ENCODE measurements at regions not wholly inside any gene's neighbourhood (a gene's known extent, or its start where the extent isn't known, plus 50 kb on each side); places are given as distances from the start of the nearest gene placed in this dataset.
A peak's percentile ranks its signal among the peaks of the same experiment; 100 is the strongest.

DNA sequence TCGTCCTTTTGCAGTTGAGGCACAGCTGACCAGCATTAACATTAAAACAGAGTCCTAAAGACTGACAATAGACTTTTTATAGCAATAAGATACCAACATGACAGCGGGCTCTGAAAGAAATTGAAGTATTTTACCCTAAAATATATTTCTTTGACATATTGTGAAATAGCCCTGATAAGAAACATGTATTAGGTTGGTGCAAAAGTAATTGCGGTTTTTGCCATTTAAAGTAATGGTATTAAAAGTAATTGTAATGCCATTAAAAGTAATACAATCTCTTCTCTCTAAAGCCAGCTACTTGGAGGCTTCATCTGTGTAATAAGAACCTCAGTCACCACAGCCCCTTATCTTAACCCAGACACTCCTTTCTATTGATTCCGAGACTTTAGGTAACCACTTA, 394.6 kb downstream of the PREX1 start:
- DNase-seq, result no peak

DNA sequence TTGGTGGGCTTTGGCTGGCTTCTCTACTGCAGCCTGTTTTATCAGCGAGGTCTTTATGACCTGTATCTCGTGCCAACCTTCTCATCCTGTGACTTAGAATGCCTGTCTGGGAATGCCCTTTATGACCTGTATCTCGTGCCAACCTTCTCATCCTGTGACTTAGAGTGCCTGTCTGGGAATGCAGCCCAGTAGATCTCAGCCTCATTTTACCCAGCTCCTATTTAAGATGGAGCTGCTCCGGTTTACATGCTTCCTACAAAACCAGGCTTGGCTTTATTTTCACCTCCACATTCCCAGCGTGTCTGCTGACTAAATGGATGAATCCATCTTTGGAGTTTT, 395.3 kb downstream of the PREX1 start:
- DNase-seq, result no peak

DNA sequence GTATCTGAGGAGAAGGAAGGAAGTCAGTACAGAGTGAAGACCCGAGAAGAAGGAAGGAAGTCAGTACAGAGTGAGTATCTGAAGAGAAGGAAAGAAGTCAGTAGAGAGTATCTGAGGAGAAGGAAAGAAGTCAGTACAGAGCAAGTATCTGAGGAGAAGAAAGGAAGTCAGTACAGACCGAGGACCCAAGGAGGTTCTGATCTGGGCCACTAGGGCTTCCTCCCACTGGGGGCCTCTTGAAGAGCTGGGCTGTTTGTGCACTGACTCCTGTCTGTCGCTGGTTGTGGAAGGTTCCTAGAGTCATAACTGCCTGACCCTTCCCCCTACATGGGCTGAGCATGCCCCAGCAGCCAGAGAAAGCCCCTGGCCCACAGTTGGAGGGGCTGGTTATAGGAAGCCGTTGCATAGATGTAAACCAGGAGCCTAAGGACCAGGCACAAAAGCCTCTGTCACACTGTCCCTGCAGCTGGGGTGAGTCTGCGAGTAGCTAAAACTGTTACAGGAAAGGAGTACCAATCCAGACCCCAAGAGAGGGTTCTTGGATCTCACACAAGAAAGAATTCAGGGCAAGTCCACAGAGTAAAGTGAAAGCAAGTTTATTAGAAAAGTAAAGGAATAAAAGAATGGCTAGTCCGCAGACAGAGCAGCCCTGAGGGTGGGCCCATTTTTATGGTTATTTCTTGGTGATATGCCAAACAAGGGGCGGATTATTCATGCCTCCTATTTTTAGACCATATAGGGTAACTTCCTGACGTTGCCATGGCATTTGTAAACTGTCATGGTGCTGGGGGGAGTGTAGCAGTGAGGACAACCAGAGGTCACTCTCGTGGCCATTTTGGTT, 395.9 kb downstream of the PREX1 start:
- no peak for DNase-seq

DNA sequence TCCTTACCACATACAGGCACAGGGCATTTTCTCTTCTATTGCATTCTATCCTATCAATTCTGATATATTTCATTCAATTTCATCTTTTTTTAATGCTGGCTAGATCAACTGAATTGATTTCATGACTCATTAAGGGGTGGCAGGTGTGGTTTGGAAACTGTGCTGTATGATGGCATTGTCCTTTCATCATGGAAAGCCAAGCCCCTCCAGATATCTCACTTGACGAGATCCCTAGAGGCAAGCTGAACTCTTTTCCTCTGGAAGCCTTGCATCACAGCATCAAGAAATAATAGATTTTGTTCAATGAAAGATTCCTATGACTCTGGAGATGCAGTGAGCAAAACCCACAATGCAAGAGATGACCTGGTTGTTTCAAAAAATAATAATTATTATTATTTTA, 401.2 kb downstream of the PREX1 start:
- DNase-seq, result no peak

DNA sequence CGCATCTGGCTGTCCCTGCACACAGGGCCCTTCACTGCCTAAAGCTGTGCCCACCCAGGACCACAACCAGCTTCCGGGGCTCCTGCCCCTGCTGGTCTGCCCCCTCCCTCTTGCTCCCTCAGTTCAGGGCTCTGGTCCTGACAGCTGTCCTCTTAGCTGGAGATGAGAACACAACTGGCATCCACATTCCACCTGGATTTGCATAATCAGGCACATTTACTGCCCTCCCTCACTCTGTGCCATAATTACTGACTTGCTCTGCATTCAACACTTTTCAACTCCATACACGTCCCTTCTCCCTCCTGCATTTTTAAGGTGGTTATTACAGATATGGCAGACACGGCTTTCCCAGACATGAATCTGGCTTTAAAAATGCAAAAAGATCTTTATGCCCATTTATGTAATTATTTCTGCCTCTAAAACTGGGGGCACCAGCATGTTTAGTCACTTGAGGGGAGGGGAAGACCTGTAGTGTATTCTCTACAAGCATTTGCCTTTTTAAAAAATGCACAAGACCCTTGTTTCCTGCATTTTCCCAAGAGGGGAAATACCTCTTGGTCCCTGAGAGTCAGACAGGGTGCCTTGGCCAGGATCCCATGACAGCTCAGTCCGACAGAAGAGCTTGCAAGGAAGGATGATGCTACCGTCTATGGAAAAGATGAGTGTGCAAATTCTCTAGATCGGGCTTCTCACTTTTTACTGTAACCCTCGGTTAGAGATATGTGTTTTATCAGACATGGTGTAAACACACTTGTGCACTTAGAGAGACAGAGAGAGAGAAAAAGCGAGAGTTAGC, 401.8 kb downstream of the PREX1 start:
- no peak for DNase-seq

DNA sequence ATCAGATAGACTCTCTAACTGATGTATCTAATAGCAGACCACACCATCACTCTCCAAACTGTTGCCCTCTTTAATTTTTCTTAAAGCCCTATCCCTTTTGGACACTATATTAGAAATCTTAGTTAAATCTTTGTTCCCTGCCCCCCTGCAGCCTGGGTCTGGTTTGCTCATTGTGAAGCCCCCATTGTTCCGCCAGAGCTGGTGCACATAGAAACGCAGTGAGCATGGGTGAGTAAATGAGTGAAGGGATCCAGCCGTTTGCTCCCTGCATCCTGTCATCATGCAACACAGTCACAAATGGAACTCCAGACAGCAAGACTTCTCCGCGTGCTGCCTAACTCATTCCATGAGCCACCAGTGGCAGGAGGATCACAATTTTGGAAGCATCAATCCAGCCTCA, 402.5 kb downstream of the PREX1 start:
- DNase-seq, result no peak

DNA sequence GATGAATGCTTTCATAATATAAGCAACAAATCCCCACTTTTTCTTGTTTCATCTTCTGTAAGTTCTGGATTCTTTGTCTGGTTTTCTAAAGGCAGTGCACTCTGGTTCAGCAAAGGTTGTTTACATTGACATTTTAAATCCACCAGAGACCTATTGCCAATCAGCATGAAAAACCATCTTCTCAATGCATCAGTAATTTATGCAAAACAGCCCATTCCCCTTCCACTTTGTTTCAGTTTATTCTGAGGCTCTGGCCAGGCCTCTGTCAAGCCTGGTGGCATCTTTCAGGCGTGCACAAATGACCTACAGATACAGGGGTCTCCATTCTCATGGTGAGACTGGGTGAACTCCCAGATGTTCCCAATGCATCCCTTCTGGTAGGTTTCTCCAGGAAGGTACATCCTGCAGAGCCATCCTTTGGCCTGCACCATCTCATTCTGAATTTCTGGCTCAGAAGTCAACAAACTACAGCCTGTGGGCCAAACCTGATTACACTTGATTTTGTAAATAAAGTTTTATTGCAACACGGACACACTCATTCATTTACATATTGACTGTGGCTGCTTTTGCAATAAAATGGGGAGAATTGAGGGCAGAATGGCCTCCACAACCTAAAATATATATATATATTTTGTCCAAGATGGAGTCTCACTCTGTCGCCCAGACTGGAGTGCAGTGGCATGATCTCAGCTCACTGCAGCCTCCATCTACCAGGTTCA, 405.4 kb downstream of the PREX1 start:
- DNase-seq, result no peak

DNA sequence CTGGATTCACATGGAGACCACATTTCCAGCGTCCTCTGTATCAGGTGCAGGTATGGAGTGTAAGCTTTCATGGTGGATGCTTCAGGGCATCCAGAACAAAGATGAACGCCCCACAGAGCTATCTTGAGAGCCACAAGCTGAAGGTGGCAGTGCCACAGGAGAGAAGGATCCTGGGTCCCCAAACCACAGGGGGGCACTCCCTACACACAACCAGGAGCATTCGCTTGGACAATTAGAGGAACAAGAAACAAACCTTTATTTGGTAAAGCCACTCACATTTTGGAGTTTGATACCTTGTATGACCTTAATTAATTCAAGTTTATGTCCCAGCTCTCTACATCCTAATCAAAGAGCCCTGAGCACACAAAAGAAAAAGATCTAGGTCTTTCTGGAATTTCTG, 406.3 kb downstream of the PREX1 start:
- DNase-seq, result peak; percentile 29

DNA sequence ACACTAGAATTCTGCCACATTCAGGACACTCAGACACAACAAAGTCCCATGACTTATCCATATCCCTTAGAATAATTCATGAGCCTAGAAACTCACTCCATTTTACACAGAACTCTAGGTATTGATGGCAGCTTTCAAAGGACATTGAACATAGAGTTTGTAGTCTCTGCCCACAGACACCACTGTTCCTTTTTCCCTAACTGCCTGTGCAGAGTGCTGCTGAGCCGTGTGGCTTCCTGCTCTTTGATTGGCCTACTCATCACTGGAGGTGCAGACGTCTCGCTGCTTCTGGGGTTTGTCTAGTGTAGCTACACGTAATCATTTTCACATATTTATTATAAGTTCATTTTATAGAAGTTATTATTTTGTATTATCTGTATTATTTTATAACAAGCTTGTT, 407.6 kb downstream of the PREX1 start:
- no peak for DNase-seq

DNA sequence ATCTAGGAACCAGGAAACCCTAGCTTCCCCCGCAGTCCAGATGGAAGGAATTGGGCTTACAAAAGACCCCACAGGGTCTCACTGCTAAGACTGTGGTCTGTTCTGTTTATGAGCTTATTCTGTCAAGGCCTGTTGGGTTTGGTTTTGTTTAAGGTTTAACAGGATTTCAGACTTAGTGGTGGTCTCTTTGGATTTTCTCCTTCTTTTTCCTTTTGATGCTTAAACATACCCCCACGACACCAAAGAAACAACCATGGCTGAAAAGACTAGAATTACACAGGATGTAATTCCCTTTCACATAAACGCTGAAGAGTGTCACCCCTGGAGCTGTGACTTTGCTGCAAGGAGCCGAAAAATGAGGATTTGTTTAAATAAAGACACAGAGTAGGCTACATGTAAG, 408.6 kb downstream of the PREX1 start:
- no peak for DNase-seq

DNA sequence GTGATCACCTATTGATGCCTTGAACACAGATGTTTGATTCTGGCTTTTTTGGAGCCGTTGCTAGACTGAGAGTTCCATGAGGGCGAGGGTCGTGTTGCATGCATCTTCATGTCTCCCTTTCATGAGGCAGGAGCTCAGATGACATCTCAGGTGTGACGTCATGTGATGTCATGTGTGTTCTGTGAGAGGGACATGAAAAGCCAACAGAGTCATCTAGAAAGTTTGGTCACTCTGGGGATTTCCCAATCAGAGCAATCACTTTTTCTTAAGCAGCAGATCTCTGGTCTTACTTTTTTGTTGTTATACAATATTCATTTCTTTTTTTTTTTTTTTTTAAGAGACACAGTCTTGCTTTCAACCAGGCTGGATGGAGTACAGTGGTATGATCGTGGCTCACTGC, 411.8 kb downstream of the PREX1 start:
- DNase-seq, result no peak

DNA sequence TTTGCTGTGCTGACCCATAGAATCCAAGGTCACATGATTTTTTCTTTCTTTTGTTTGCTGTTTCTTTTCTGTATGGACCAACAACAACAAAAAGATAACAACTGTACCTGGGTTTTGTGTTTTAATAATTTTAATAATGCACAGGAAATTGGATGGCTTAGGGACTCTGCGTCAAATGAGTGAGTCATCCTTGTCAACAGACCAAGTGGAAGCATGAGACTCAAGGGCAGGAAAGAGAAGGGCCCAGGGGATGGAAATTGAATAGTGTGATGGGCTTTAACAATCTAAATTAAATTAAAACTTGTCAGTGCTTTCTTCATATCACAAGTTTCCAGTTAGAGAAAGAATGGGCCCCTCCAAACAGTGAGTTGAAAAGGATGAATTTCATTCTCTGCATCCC, 413.0 kb downstream of the PREX1 start:
- no peak for DNase-seq

DNA sequence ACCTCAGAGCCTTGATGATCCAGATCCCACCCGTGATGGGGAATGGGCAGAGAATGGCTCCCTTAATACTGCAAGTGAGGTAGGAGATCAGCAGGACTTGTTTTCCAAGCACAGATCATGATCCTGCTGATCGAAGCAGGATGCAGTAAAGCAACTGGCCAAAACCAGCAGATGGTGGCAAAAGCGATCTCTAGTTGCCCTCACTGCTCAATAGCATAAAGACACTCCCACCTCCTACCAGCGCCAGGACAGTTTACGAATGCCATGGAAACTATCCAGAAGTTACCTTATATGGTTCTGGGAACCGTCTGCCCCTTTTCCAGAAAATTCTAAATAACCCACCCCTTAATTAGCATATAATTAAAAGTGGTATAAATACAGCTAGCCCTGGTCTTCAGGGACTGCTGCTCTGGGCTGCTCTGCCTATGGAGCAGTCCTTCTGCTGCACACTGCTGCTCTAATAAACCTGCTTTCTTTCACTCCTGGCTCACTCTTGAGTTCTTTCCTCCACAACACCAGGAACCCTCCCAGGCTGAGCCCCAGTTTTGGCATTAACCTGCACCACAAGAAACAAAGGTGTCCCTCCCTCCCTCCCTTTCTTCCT, 415.8 kb downstream of the PREX1 start:
- no peak for DNase-seq

DNA sequence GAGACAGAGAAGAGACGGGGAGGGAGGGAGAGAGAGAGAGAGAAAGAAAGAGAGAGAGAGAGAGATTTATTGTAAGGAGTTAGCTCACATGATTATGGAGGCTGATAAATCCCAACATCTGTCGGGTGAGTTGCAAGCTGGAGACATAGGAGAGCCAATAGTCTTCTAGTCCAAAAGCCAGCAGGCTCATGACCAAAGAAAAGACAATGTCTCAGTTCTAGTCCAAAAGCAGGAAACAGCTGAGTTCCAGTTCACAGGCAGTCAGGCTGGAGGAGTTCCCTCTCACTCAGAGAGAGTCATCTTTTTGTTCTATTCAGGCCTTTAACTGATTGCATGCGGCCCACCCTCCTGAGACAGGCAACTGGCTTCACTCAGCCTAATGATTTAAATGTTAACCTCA, 416.6 kb downstream of the PREX1 start:
- DNase-seq, result no peak

DNA sequence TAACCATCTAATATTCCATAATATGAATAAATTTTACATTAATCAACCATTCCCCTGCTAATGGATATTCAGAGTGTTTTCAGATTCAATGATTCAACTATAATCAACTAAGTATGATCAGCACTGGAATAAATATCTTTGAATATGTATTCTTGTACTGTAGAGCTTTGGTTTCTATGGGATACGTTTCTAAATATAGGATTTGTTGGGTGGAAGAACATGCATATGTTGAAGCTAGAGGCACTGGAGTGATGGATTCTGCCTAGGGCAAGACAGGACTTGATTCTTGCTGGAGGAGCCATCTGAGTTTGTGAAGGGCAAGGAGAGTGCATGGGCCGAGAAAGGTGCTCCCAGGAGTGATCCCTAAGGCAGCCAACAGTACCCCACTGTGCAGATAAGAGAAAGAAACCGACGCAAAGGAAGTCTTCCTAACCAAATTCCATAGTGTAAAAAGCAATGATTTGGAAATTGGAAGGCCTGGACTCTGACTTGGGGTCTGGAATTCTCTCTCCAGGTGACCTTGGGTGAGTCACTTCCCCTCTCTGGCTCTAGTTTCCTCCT, 418.7 kb downstream of the PREX1 start:
- no peak for DNase-seq

DNA sequence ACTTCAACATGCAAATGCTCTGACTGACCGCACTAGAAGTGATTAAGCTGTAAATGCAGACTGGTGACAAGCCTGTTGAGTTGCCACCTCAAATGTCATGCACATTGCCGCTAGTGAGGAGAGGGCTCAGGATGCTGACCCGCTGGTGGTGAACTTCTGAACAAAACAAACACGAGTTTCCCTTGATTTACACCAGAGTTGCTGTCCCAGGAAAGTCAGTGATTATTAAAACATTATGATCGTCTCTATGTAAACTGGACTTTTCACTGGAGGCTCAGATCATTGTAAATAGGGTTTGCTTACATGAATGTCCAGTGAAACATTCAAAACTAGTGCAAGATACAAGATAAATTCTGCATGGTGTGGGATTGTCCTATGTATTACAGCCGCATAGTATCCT, 420.1 kb downstream of the PREX1 start:
- DNase-seq, result no peak

DNA sequence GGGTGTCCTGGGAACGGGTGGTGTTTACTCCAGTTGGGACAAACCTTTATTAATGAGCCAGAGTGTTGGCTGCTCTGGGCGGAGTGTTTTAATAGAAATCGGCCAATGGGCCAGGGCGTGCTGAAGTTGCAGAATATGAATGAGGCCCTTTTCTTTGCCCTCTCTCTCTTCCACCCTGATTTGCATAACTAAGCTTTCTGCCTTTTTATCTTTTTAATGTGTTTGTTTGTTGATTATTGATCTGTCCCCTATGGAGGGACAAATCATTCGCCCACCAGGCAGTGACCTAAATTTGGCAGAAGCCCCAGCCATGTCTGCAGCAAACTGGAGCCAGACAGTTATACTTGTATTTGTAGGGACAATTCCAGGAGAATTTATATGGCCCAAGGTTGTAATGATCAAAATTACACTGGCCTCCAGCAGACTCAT, 420.9 kb downstream of the PREX1 start:
- DNase-seq, result no peak

DNA sequence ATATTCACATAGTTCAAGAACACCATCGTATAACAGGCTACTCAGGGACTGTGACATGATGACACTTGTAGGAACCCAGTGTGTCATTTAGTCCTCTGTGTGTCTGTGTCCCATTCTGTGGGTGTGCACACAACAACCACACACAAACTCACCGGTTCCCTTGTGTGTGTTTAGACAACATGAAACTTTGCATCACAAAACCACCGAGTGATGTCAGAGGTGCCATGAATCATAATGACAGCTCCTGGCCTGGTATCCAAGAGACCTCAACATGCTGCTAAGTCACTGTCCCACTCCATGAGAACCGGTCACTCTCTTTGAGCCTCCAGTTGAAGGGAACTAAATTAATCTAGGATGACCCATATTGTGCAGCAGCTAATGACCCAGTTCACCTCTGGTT, 421.3 kb downstream of the PREX1 start:
- no peak for DNase-seq

DNA sequence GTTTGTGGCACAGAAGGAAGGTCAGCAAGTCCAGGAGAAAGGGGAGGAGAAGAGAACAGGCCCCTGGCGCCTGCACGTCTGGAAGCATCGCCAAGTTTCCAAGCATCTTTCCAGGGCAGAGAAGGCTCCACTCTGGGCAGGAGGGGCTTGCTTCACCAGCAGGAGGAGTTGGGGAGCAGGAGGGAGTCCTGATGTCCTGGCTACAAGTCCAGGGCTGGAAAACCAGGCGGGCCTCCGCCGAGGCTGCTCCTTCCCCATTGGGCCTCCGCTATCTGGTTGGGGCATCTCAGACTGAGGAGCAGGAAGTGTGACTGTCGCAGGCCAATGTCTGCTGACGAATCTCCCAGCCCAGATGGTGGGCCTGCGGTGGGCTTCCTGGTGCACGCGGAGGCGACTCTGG, 421.9 kb downstream of the PREX1 start:
- DNase-seq, result no peak

DNA sequence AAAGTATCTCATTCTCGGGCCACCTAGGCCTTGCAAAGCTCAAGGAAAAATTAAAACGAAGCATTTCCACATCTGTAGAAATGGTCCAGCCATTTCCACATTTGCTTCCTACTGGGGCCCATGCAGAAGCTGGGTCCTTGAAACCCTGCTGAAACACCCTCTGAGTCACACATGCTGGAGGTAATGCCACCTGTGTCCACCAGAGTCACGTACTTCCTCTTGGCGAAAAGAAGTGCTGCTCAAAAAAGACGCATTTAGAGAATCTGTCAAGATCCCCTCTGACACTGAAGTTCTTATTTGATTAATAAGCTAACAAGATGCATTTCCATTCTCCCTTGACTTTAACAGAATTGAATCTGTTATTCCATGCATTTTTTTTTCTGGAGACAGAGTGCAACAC, 423.2 kb downstream of the PREX1 start:
- DNase-seq, result no peak

DNA sequence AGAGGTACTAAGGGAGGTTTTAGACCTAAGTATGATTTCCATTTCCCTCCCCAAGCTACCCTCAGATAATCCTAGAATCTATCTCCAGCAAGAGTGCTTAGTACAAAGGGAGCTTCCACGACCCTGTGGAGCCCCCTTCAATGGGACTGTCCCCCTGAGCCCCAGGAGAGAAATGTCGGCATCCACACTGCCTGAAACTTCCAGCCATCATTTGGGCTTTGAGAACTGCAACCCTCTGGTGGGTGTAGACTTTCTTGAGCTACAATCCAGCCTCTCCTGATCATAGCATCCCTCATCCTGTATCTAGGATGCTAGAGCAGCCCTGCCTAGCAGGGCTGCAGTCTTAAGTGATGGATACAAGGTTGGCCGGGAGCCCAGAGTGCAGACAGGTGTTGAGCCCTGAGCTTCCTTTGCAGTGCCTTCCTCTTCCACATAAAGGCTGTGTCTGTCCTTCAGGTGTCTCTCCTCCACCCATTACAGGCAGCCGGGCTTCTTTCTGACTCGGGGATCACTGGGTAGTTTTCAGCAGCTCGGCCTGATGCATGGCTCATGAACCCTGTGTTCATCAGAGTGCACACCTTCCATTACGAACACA, 424.5 kb downstream of the PREX1 start:
- no peak for DNase-seq

DNA sequence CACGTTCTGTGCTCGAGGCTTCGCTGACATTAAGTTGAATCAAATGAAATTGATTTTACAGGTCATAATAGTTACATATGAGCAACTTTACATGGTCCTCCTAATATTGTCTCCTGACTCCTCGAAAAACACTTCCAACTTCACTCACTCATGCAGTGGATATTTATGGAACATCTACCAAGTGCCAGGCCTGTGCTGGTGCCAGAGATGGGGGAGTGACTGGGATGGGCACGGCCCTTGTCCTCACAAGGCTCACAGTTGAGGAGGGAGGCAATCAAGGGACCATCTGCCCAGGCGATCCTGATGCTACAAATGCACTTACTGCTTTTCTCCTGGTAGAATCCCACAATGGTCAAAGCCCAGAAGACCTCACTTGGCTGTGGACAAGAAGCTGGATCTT, 426.4 kb downstream of the PREX1 start:
- DNase-seq, result no peak

DNA sequence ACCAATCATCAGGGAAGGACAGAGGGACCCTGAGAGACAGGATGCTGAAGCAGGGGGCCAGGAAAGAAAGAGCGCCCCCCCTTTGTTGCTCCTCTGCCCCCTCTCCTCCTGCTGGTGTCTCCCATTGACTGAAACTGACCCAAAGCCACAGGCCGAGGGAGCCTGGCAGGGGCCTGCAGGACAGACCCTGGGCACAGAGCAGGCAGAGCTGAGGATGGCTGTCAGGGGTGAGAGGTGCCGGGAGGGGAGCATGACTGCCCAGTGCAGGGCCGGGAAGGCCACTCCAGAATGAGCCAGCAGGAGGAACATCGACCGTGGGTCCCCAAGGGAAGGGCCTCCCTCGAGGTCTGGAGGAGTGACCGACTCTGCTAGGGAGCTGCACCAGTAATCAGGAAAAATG, 427.8 kb downstream of the PREX1 start:
- DNase-seq, result no peak

Data from NCI-H1694 (cell line).